H9 (cell line): ENCODE measurements at regions not wholly inside any gene's neighbourhood (a gene's known extent, or its start where the extent isn't known, plus 50 kb on each side); places are given as distances from the start of the nearest gene placed in this dataset.

ENCODE experiments used
- DNase-seq: peaks from one replicate; pipeline ENCODE4 v3.0.0-alpha.2; 2017
- H2AFZ ChIP-seq: one replicate; pipeline ENCODE4 v1.6.1; 2013; ENCODE audit warnings: mild to moderate bottlenecking, low read length, control low read depth, moderate library complexity
- H2AK5ac ChIP-seq: 2 replicates; pipeline ENCODE4 v1.6.1; 2013; ENCODE audit warnings: low read length, control low read depth, mixed read lengths; ENCODE audit not compliant: insufficient read length
- H2BK120ac ChIP-seq: one replicate; pipeline ENCODE4 v1.6.1; 2013; ENCODE audit warnings: low read depth, mild to moderate bottlenecking, low read length, control low read depth, inconsistent platforms; ENCODE audit not compliant: poor library complexity, severe bottlenecking
- H2BK12ac ChIP-seq: 2 replicates; pipeline ENCODE4 v1.6.1; 2013; ENCODE audit warnings: low read length, control low read depth, mixed read lengths, low read depth; ENCODE audit not compliant: insufficient read length
- H2BK15ac ChIP-seq: 2 replicates; pipeline ENCODE4 v1.6.1; 2013; ENCODE audit warnings: low read depth, low read length, control low read depth
- H2BK20ac ChIP-seq: one replicate; pipeline ENCODE4 v1.6.1; 2013; ENCODE audit warnings: low read depth, mild to moderate bottlenecking, low read length, control low read depth, inconsistent platforms; ENCODE audit not compliant: poor library complexity, severe bottlenecking
- H2BK5ac ChIP-seq: 2 replicates; pipeline ENCODE4 v1.6.1; 2013; ENCODE audit warnings: low read length, control low read depth, mixed read lengths; ENCODE audit not compliant: insufficient read length
- H3K14ac ChIP-seq: 2 replicates; pipeline ENCODE4 v1.6.1; 2013; ENCODE audit warnings: low read length, control low read depth; ENCODE audit not compliant: insufficient read depth
- H3K18ac ChIP-seq: 2 replicates; pipeline ENCODE4 v1.6.1; 2013; ENCODE audit warnings: low read depth, mild to moderate bottlenecking, mixed read lengths, low read length, control low read depth; ENCODE audit not compliant: insufficient read length
- H3K23ac ChIP-seq: 2 replicates; pipeline ENCODE4 v1.6.1; 2013; ENCODE audit warnings: low read length, control low read depth, mixed read lengths, low read depth; ENCODE audit not compliant: insufficient read length
- H3K23me2 ChIP-seq: 2 replicates; pipeline ENCODE4 v1.6.1; 2013; ENCODE audit warnings: low read depth, mild to moderate bottlenecking, mixed read lengths, low read length, control low read depth; ENCODE audit not compliant: insufficient read length, poor library complexity, severe bottlenecking
- H3K27ac ChIP-seq: 2 replicates; pipeline ENCODE4 v1.5.1; 2013; ENCODE audit warnings: low read length, control low read depth, mixed read lengths, low read depth; ENCODE audit not compliant: insufficient read length
- H3K27me3 ChIP-seq: 2 replicates; pipeline ENCODE4 v1.6.1; 2013; ENCODE audit warnings: low read length, control low read depth, inconsistent platforms; ENCODE audit not compliant: insufficient read depth
- H3K4ac ChIP-seq: 2 replicates; pipeline ENCODE4 v1.6.1; 2013; ENCODE audit warnings: low read depth, mild to moderate bottlenecking, control low read depth, inconsistent platforms, low read length, moderate library complexity
- H3K4me1 ChIP-seq: 2 replicates; pipeline ENCODE4 v1.6.1; 2013; ENCODE audit warnings: low read length, control low read depth, inconsistent platforms; ENCODE audit not compliant: insufficient read depth
- H3K4me2 ChIP-seq: 2 replicates; pipeline ENCODE4 v1.6.1; 2013; ENCODE audit warnings: low read length, control low read depth, mixed read lengths; ENCODE audit not compliant: insufficient read length, insufficient read depth
- H3K56ac ChIP-seq: 2 replicates; pipeline ENCODE4 v1.6.1; 2013; ENCODE audit warnings: low read depth, mild to moderate bottlenecking, mixed read lengths, low read length, control low read depth; ENCODE audit not compliant: insufficient read length
- H3K79me1 ChIP-seq: 2 replicates; pipeline ENCODE4 v1.6.1; 2013; ENCODE audit warnings: low read depth, mild to moderate bottlenecking, moderate library complexity, low read length, control low read depth, inconsistent platforms; ENCODE audit not compliant: insufficient read depth, poor library complexity, severe bottlenecking
- H3K79me2 ChIP-seq: 2 replicates; pipeline ENCODE4 v1.6.1; 2013; ENCODE audit warnings: low read length, control low read depth, inconsistent platforms; ENCODE audit not compliant: insufficient read depth
- H3K9ac ChIP-seq: 2 replicates; pipeline ENCODE4 v1.6.1; 2013; ENCODE audit warnings: low read length, control low read depth, mixed read lengths; ENCODE audit not compliant: insufficient read length; ENCODE audit errors: extremely low read depth
- H3K9me3 ChIP-seq: one replicate; pipeline ENCODE4 v1.6.1; 2013; ENCODE audit warnings: low read depth, low read length, inconsistent platforms; ENCODE audit not compliant: control insufficient read depth
- H3T11ph ChIP-seq: one replicate; pipeline ENCODE4 v1.6.1; 2013; ENCODE audit warnings: mild to moderate bottlenecking, low read length, control low read depth, inconsistent platforms
- H4K20me1 ChIP-seq: one replicate; pipeline ENCODE4 v1.6.1; 2013; ENCODE audit not compliant: control insufficient read depth, insufficient read length, insufficient read depth
- H4K5ac ChIP-seq: 2 replicates; pipeline ENCODE4 v1.6.1; 2013; ENCODE audit warnings: low read depth, mild to moderate bottlenecking, mixed read lengths, low read length, control low read depth; ENCODE audit not compliant: insufficient read length
- H4K8ac ChIP-seq: replicated peaks from 2 replicates; pipeline ENCODE4 v1.6.1; 2013; ENCODE audit warnings: low read length, control low read depth, mixed read lengths, low read depth; ENCODE audit not compliant: insufficient read length
- H4K91ac ChIP-seq: 2 replicates; pipeline ENCODE4 v1.6.1; 2013; ENCODE audit warnings: low read depth, mild to moderate bottlenecking, moderate library complexity, mixed read lengths, low read length, control low read depth; ENCODE audit not compliant: insufficient read length
- H3K27ac Mint-ChIP-seq, 3 experiments: 2 replicates in 2 of 3; 3 replicates in 1 of 3; pipeline ENCODE4 v1.8.0; 2020 to 2021; ENCODE audit warnings: mixed read lengths in 3 of 3, mild to moderate bottlenecking in 1 of 3, moderate library complexity in 1 of 3
- H3K27me3 Mint-ChIP-seq: 2 replicates; pipeline ENCODE4 v1.8.0; 2021; ENCODE audit warnings: low read depth, mild to moderate bottlenecking, moderate library complexity, mixed read lengths
- H3K36me3 Mint-ChIP-seq, 3 experiments: 2 replicates in 2 of 3; 3 replicates in 1 of 3; pipeline ENCODE4 v1.8.0; 2020 to 2021; ENCODE audit warnings: low read depth in 3 of 3, mixed read lengths in 3 of 3; ENCODE audit not compliant: insufficient read depth in 1 of 3
- H3K4me1 Mint-ChIP-seq, 2 experiments: 2 replicates each; pipeline ENCODE4 v1.8.0; 2020; ENCODE audit warnings: mixed read lengths in 2 of 2
- H3K4me3 Mint-ChIP-seq, 2 experiments: 2 replicates in 1 of 2; 3 replicates in 1 of 2; pipeline ENCODE4 v1.8.0; 2020 to 2021; ENCODE audit warnings: mild to moderate bottlenecking in 2 of 2, mixed read lengths in 2 of 2, moderate library complexity in 1 of 2
- H3K9me3 Mint-ChIP-seq, 2 experiments: 2 replicates in 1 of 2; 3 replicates in 1 of 2; pipeline ENCODE4 v1.8.0; 2020; ENCODE audit warnings: mild to moderate bottlenecking in 2 of 2, mixed read lengths in 2 of 2, moderate library complexity in 1 of 2
- WGBS: extraction: QIAGEN DNeasy Blood & Tissue Kit; methylation state at CpG from one replicate; pipeline ENCODE4 v1.1.7; 2013; ENCODE audit warnings: missing lambda C conversion rate, low lambda C conversion rate, mixed read lengths; ENCODE audit not compliant: insufficient read length; ENCODE audit errors: extremely low coverage; 5-methylcytosine and 5-hydroxymethylcytosine counted together
- TF ChIP-seq, protein P1 (sequence below): fragments of 200-600 bp; sonication (generic); conservative IDR thresholded peaks from 3 replicates; pipeline ENCODE4 v1.8.0; 2021; ENCODE audit warnings: antibody characterized with exemption, mild to moderate bottlenecking

GRCh38 chr2:35864141-35864540 is 491.4 kb upstream of the CRIM1 start:
- no peaks in the 10 kb centered on the region for H3K23me2 ChIP-seq
- Mint-ChIP-seq H3K9me3 (no peaks in the 10 kb centered on the region), H3K4me1 (no peaks in the 10 kb centered on the region), H3K4me3 (no peak overlapping the region), H3K36me3 (no peaks in the 10 kb centered on the region), H3K27me3 (no peaks in the 10 kb centered on the region), H3K27ac (no peak overlapping the region)
- H2BK5ac ChIP-seq: no peak overlapping the region
- no peak overlapping the region for H3K18ac ChIP-seq
- H3K9ac ChIP-seq: no peak overlapping the region
- no peak overlapping the region for H4K8ac ChIP-seq
- H3K9me3 ChIP-seq: no peaks in the 10 kb centered on the region
- H3K27me3 ChIP-seq: no peaks in the 10 kb centered on the region
- no peak for DNase-seq
- no peak overlapping the region for H3K23ac ChIP-seq
- H2BK12ac ChIP-seq: no peak overlapping the region
- H3K56ac ChIP-seq: no peak overlapping the region
- no peak overlapping the region for H2BK15ac ChIP-seq
- H2BK120ac ChIP-seq: no peak overlapping the region
- H3K79me2 ChIP-seq: no peaks in the 10 kb centered on the region
- H4K91ac ChIP-seq: no peak overlapping the region
- H2AK5ac ChIP-seq: no peak overlapping the region
- no peak overlapping the region for H2BK20ac ChIP-seq
- H3K27ac ChIP-seq: no peak overlapping the region
- H2AFZ ChIP-seq: no peak overlapping the region
- no peak overlapping the region for H3K14ac ChIP-seq
- no peaks in the 10 kb centered on the region for H3K79me1 ChIP-seq
- H4K5ac ChIP-seq: no peak overlapping the region
- no peaks in the 10 kb centered on the region for H3K4me1 ChIP-seq
- no peak overlapping the region for H3K4ac ChIP-seq
- no peak overlapping the region for H3T11ph ChIP-seq
- H3K4me2 ChIP-seq: no peak overlapping the region
- WGBS: no CpG with 5 or more reads among the region's 2 CpGs
- no peaks in the 10 kb centered on the region for H4K20me1 ChIP-seq
- TF ChIP-seq, protein P1, sequence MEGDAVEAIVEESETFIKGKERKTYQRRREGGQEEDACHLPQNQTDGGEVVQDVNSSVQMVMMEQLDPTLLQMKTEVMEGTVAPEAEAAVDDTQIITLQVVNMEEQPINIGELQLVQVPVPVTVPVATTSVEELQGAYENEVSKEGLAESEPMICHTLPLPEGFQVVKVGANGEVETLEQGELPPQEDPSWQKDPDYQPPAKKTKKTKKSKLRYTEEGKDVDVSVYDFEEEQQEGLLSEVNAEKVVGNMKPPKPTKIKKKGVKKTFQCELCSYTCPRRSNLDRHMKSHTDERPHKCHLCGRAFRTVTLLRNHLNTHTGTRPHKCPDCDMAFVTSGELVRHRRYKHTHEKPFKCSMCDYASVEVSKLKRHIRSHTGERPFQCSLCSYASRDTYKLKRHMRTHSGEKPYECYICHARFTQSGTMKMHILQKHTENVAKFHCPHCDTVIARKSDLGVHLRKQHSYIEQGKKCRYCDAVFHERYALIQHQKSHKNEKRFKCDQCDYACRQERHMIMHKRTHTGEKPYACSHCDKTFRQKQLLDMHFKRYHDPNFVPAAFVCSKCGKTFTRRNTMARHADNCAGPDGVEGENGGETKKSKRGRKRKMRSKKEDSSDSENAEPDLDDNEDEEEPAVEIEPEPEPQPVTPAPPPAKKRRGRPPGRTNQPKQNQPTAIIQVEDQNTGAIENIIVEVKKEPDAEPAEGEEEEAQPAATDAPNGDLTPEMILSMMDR: no peak
